T-helper 2 cell treated with Interferon-gamma antibody and Interleukin-4, amounts not matched to agents 5 μg/mL and 100 μg/mL, for 36 hours (primary cell): ENCODE measurements at regions not wholly inside any gene's neighbourhood (a gene's known extent, or its start where the extent isn't known, plus 50 kb on each side); places are given as distances from the start of the nearest gene placed in this dataset.

Source experiments
- DNase-seq: peaks from one replicate; pipeline ENCODE4 v3.0.0; 2021; ENCODE audit warnings: low spot score
- H3K27ac Mint-ChIP-seq: one replicate; pipeline ENCODE4 v1.8.0; 2021; ENCODE audit warnings: mild to moderate bottlenecking, mixed read lengths
- H3K27me3 Mint-ChIP-seq: one replicate; pipeline ENCODE4 v1.8.0; 2021; ENCODE audit warnings: low read depth, mixed read lengths
- H3K36me3 Mint-ChIP-seq: one replicate; pipeline ENCODE4 v1.8.0; 2021; ENCODE audit warnings: low read depth, mixed read lengths
- H3K4me1 Mint-ChIP-seq: one replicate; pipeline ENCODE4 v1.8.0; 2021; ENCODE audit warnings: low read depth, mixed read lengths
- H3K4me3 Mint-ChIP-seq: one replicate; pipeline ENCODE4 v1.8.0; 2022; ENCODE audit warnings: mild to moderate bottlenecking, moderate library complexity, mixed read lengths
- H3K9me3 Mint-ChIP-seq: one replicate; pipeline ENCODE4 v1.8.0; 2021; ENCODE audit warnings: mixed read lengths

- DNase-seq: no peak
- no peak overlapping the region for H3K4me3 Mint-ChIP-seq
- H3K36me3 Mint-ChIP-seq: no peaks in the 10 kb centered on the region
- no peak overlapping the region for H3K27ac Mint-ChIP-seq
- peaks cover under 1% of the 10 kb centered on the region for H3K9me3 Mint-ChIP-seq
- H3K4me1 Mint-ChIP-seq: no peaks in the 10 kb centered on the region
- H3K27me3 Mint-ChIP-seq: no peaks in the 10 kb centered on the region
Measured at GRCh38 chr4:12186526-12186925, 757.8 kb upstream of the HS3ST1 start.

GRCh38 chr4:12178614-12179610 lies 750.2 kb upstream of the HS3ST1 start:
- Mint-ChIP-seq H3K4me3 (no peak overlapping the region), H3K27ac (no peak overlapping the region), H3K9me3 (peaks cover 38% of the 10 kb centered on the region), H3K4me1 (no peaks in the 10 kb centered on the region), H3K27me3 (no peaks in the 10 kb centered on the region), H3K36me3 (no peaks in the 10 kb centered on the region)
- no peak for DNase-seq

- H3K27ac Mint-ChIP-seq: no peak overlapping the region
- peaks cover 41% of the 10 kb centered on the region for H3K9me3 Mint-ChIP-seq
- no peak overlapping the region for H3K4me3 Mint-ChIP-seq
- no peaks in the 10 kb centered on the region for H3K27me3 Mint-ChIP-seq
- no peaks in the 10 kb centered on the region for H3K36me3 Mint-ChIP-seq
- no peak for DNase-seq
- no peaks in the 10 kb centered on the region for H3K4me1 Mint-ChIP-seq
Measured at GRCh38 chr4:12177416-12177815, 748.7 kb upstream of the HS3ST1 start.

GRCh38 chr4:12173496-12173895 lies 744.8 kb upstream of the HS3ST1 start:
- H3K4me3 Mint-ChIP-seq: no peak overlapping the region
- no peak overlapping the region for H3K27ac Mint-ChIP-seq
- H3K4me1 Mint-ChIP-seq: no peaks in the 10 kb centered on the region
- DNase-seq: no peak
- peaks cover 41% of the 10 kb centered on the region for H3K9me3 Mint-ChIP-seq
- no peaks in the 10 kb centered on the region for H3K27me3 Mint-ChIP-seq
- no peaks in the 10 kb centered on the region for H3K36me3 Mint-ChIP-seq

- Mint-ChIP-seq H3K27ac (no peak overlapping the region), H3K9me3 (peaks cover 37% of the 10 kb centered on the region), H3K27me3 (no peaks in the 10 kb centered on the region), H3K4me3 (no peak overlapping the region), H3K36me3 (no peaks in the 10 kb centered on the region), H3K4me1 (no peaks in the 10 kb centered on the region)
- no peak for DNase-seq
Measured at GRCh38 chr4:12172198-12172973, 743.7 kb upstream of the HS3ST1 start.

GRCh38 chr4:12170308-12170707 lies 741.6 kb upstream of the HS3ST1 start:
- Mint-ChIP-seq H3K27ac (no peak overlapping the region), H3K4me3 (no peak overlapping the region), H3K9me3 (peaks cover 21% of the 10 kb centered on the region), H3K27me3 (no peaks in the 10 kb centered on the region), H3K36me3 (no peaks in the 10 kb centered on the region), H3K4me1 (no peaks in the 10 kb centered on the region)
- DNase-seq: no peak

GRCh38 chr4:12165616-12166015 lies 736.9 kb upstream of the HS3ST1 start:
- Mint-ChIP-seq H3K27ac (no peak overlapping the region), H3K36me3 (no peaks in the 10 kb centered on the region), H3K4me3 (no peak overlapping the region), H3K9me3 (peaks cover 31% of the 10 kb centered on the region), H3K4me1 (no peaks in the 10 kb centered on the region), H3K27me3 (no peaks in the 10 kb centered on the region)
- DNase-seq: no peak

GRCh38 chr4:12146339-12146738 lies 717.6 kb upstream of the HS3ST1 start:
- H3K4me1 Mint-ChIP-seq: no peaks in the 10 kb centered on the region
- H3K27ac Mint-ChIP-seq: no peak overlapping the region
- DNase-seq: no peak
- H3K9me3 Mint-ChIP-seq: peaks cover 25% of the 10 kb centered on the region
- H3K4me3 Mint-ChIP-seq: no peak overlapping the region
- H3K36me3 Mint-ChIP-seq: no peaks in the 10 kb centered on the region
- H3K27me3 Mint-ChIP-seq: no peaks in the 10 kb centered on the region

- DNase-seq: no peak
- Mint-ChIP-seq H3K4me3 (no peak overlapping the region), H3K9me3 (peaks cover 21% of the 10 kb centered on the region), H3K4me1 (no peaks in the 10 kb centered on the region), H3K27me3 (no peaks in the 10 kb centered on the region), H3K36me3 (no peaks in the 10 kb centered on the region), H3K27ac (no peak overlapping the region)
Measured at GRCh38 chr4:12145768-12146167, 717.1 kb upstream of the HS3ST1 start.

GRCh38 chr4:12145106-12145505 lies 716.4 kb upstream of the HS3ST1 start:
- H3K4me1 Mint-ChIP-seq: no peaks in the 10 kb centered on the region
- H3K27ac Mint-ChIP-seq: no peak overlapping the region
- no peak overlapping the region for H3K4me3 Mint-ChIP-seq
- H3K36me3 Mint-ChIP-seq: no peaks in the 10 kb centered on the region
- H3K9me3 Mint-ChIP-seq: peaks cover 17% of the 10 kb centered on the region
- DNase-seq: no peak
- no peaks in the 10 kb centered on the region for H3K27me3 Mint-ChIP-seq

GRCh38 chr4:12144051-12144450 lies 715.4 kb upstream of the HS3ST1 start:
- Mint-ChIP-seq H3K36me3 (no peaks in the 10 kb centered on the region), H3K27ac (no peak overlapping the region), H3K27me3 (no peaks in the 10 kb centered on the region), H3K4me1 (no peaks in the 10 kb centered on the region), H3K4me3 (no peak overlapping the region), H3K9me3 (peaks cover 12% of the 10 kb centered on the region)
- no peak for DNase-seq

- Mint-ChIP-seq H3K9me3 (peaks cover 11% of the 10 kb centered on the region), H3K4me3 (no peak overlapping the region), H3K27ac (no peak overlapping the region), H3K36me3 (no peaks in the 10 kb centered on the region), H3K27me3 (no peaks in the 10 kb centered on the region), H3K4me1 (no peaks in the 10 kb centered on the region)
- no peak for DNase-seq
Measured at GRCh38 chr4:12140864-12141263, 712.2 kb upstream of the HS3ST1 start.

GRCh38 chr4:12139296-12139695 lies 710.6 kb upstream of the HS3ST1 start:
- H3K4me3 Mint-ChIP-seq: no peak overlapping the region
- DNase-seq: no peak
- H3K27me3 Mint-ChIP-seq: no peaks in the 10 kb centered on the region
- peaks cover 12% of the 10 kb centered on the region for H3K9me3 Mint-ChIP-seq
- H3K27ac Mint-ChIP-seq: no peak overlapping the region
- no peaks in the 10 kb centered on the region for H3K4me1 Mint-ChIP-seq
- H3K36me3 Mint-ChIP-seq: no peaks in the 10 kb centered on the region

GRCh38 chr4:12138488-12138887 lies 709.8 kb upstream of the HS3ST1 start:
- DNase-seq: no peak
- Mint-ChIP-seq H3K27me3 (no peaks in the 10 kb centered on the region), H3K27ac (no peak overlapping the region), H3K9me3 (peaks cover 16% of the 10 kb centered on the region), H3K36me3 (no peaks in the 10 kb centered on the region), H3K4me3 (no peak overlapping the region), H3K4me1 (no peaks in the 10 kb centered on the region)
